ENCODE measurements at regions not wholly inside any gene's neighbourhood (a gene's known extent, or its start where the extent isn't known, plus 50 kb on each side); places are given as distances from the start of the nearest gene placed in this dataset.
"Not testable (repeated sequence)": the region's sequence is repeated elsewhere in the genome, so short reads cannot be mapped to it uniquely, and the experiment has no call there.

DNA sequence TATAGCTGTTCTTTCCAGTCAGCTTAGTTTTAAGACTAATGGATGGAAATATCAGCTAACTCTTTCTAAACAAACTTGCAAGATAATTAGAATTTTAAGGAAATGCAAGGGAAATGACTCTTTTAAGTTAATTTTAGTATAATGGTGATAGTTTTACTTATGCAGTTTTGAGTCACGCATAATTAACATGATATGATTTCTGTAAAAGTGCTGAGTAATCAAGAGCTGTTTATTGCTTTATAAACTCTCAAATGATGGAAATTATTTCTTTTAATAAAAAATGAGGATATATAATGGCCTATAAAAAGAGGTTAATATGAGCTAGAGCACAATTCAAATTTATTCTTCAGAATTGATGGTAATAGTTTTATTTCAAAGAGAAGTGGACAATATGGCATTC, 385.9 kb downstream of the GLUD2 start:
- CTCF ChIA-PET = no interaction called here
- Histone ChIP-seq H3K4me1 (ENCODE audit: control insufficient read depth in 2 of 2, insufficient read depth in 2 of 2, low read length in 2 of 2) (no peaks in the 10 kb centered on the region), H3K9me3 (ENCODE audit: control extremely low read depth in 1 of 3, control insufficient read depth in 2 of 3, insufficient read depth in 1 of 3, low read length in 2 of 3) (peaks cover 0 to 3% (median 0%) of the 10 kb centered on the region in 3 donors), H3K27ac (ENCODE audit: low read length in 2 of 2) (no peak overlapping the region), H3K4me3 (ENCODE audit: control extremely low read depth in 1 of 5, extremely low read depth in 1 of 5, insufficient read depth in 1 of 5, low read depth in 2 of 5, low read length in 4 of 5) (no peak overlapping the region), H3K36me3 (replicated peaks in 1 of 2; ENCODE audit: control extremely low read depth in 1 of 2, control insufficient read depth in 1 of 2, extremely low read depth in 1 of 2, insufficient read depth in 2 of 2, low read length in 1 of 2) (no peaks in the 10 kb centered on the region), H4K20me1 (ENCODE audit: control insufficient read depth, insufficient read depth, low read length, poor library complexity, severe bottlenecking) (no peaks in the 10 kb centered on the region), H3K9ac (ENCODE audit: low read length) (no peak overlapping the region), H3K4me2 (replicated peaks; ENCODE audit: low read depth, low read length, poor library complexity, severe bottlenecking) (no peak overlapping the region), H2AFZ (ENCODE audit: insufficient read depth, low read depth, low read length, poor library complexity, severe bottlenecking) (no peak overlapping the region), H3K79me2 (ENCODE audit: control insufficient read depth, insufficient read depth, low read length) (no peaks in the 10 kb centered on the region), H3K27me3 (replicated peaks in 1 of 4; ENCODE audit: control extremely low read depth in 1 of 4, control insufficient read depth in 3 of 4, insufficient read depth in 4 of 4, low read length in 3 of 4) (no peaks in the 10 kb centered on the region)
- POLR2A ChIA-PET = no interaction called here
- ATAC-seq (ENCODE audit: low read depth) (no peak), DNase-seq (no peak)
- Mint-ChIP-seq H3K27ac (no peak overlapping the region), H3K4me3 (no peak overlapping the region), H3K4me1 (no peaks in the 10 kb centered on the region), H3K27me3 (no peaks in the 10 kb centered on the region), H3K9me3 (ENCODE audit: insufficient read depth) (no peaks in the 10 kb centered on the region)
- no peak for TF ChIP-seq EZH2 (IDR thresholded peaks at IDR 0.05; ENCODE audit: borderline replicate concordance, insufficient read depth, low read depth, low read length, poor library complexity, severe bottlenecking)
- TF ChIP-seq, protein P1, sequence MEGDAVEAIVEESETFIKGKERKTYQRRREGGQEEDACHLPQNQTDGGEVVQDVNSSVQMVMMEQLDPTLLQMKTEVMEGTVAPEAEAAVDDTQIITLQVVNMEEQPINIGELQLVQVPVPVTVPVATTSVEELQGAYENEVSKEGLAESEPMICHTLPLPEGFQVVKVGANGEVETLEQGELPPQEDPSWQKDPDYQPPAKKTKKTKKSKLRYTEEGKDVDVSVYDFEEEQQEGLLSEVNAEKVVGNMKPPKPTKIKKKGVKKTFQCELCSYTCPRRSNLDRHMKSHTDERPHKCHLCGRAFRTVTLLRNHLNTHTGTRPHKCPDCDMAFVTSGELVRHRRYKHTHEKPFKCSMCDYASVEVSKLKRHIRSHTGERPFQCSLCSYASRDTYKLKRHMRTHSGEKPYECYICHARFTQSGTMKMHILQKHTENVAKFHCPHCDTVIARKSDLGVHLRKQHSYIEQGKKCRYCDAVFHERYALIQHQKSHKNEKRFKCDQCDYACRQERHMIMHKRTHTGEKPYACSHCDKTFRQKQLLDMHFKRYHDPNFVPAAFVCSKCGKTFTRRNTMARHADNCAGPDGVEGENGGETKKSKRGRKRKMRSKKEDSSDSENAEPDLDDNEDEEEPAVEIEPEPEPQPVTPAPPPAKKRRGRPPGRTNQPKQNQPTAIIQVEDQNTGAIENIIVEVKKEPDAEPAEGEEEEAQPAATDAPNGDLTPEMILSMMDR (IDR thresholded peaks at IDR 0.05) = no peak
- intact Hi-C loops (cut with micrococcal nuclease) = no loop called here
- WGBS (ENCODE audit: insufficient coverage) = no CpG with 5 or more reads among the region's 1 CpG

DNA sequence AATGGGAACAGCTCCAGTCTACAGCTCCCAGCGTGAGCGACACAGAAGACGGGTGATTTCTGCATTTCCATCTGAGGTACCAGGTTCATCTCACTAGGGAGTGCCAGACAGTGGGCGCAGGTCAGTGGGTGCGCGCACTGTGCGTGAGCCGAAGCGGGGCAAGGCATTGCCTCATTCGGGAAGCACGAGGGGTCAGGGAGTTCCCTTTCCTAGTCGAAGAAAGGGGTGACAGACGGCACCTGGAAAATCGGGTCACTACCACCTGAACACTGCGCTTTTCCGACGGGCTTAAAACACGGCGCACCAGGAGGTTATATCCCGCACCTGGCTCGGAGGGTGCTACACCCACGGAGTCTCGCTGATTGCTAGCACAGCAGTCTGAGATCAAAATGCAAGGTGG, 390.3 kb downstream of the GLUD2 start:
- POLR2A ChIA-PET; H3K27me3 Mint-ChIP-seq; H3K4me1 ChIP-seq (ENCODE audit: control insufficient read depth in 2 of 2, insufficient read depth in 2 of 2, low read length in 2 of 2); ATAC-seq (ENCODE audit: low read depth); H3K9ac ChIP-seq (ENCODE audit: low read length); intact Hi-C loops (cut with micrococcal nuclease); H3K9me3 Mint-ChIP-seq (ENCODE audit: insufficient read depth); H3K27me3 ChIP-seq (replicated peaks in 1 of 4; ENCODE audit: control extremely low read depth in 1 of 4, control insufficient read depth in 3 of 4, insufficient read depth in 4 of 4, low read length in 3 of 4); H3K27ac ChIP-seq (ENCODE audit: low read length in 2 of 2); H3K36me3 ChIP-seq (replicated peaks in 1 of 2; ENCODE audit: control extremely low read depth in 1 of 2, control insufficient read depth in 1 of 2, extremely low read depth in 1 of 2, insufficient read depth in 2 of 2, low read length in 1 of 2); H3K9me3 ChIP-seq (ENCODE audit: control extremely low read depth in 1 of 3, control insufficient read depth in 2 of 3, insufficient read depth in 1 of 3, low read length in 2 of 3); H3K4me1 Mint-ChIP-seq; H2AFZ ChIP-seq (ENCODE audit: insufficient read depth, low read depth, low read length, poor library complexity, severe bottlenecking); CTCF ChIA-PET; DNase-seq; H3K4me2 ChIP-seq (replicated peaks; ENCODE audit: low read depth, low read length, poor library complexity, severe bottlenecking); H3K79me2 ChIP-seq (ENCODE audit: control insufficient read depth, insufficient read depth, low read length); H3K4me3 ChIP-seq (ENCODE audit: control extremely low read depth in 1 of 5, extremely low read depth in 1 of 5, insufficient read depth in 1 of 5, low read depth in 2 of 5, low read length in 4 of 5); H4K20me1 ChIP-seq (ENCODE audit: control insufficient read depth, insufficient read depth, low read length, poor library complexity, severe bottlenecking); H3K27ac Mint-ChIP-seq; H3K4me3 Mint-ChIP-seq: not testable (repeated sequence)
- 90% methylated on average over 16 of the region's 23 CpGs for WGBS (ENCODE audit: insufficient coverage)

Data from B cell (primary cell).